GM19351 (cell line): ENCODE measurements at regions not wholly inside any gene's neighbourhood (a gene's known extent, or its start where the extent isn't known, plus 50 kb on each side); places are given as distances from the start of the nearest gene placed in this dataset.

Source experiments
- ATAC-seq: cut with Tn5 transposase; IDR thresholded peaks from one replicate; pipeline ENCODE4 v1.9.1; 2021; ENCODE audit warnings: mild to moderate bottlenecking, moderate library complexity; ENCODE audit not compliant: unreplicated experiment

DNA sequence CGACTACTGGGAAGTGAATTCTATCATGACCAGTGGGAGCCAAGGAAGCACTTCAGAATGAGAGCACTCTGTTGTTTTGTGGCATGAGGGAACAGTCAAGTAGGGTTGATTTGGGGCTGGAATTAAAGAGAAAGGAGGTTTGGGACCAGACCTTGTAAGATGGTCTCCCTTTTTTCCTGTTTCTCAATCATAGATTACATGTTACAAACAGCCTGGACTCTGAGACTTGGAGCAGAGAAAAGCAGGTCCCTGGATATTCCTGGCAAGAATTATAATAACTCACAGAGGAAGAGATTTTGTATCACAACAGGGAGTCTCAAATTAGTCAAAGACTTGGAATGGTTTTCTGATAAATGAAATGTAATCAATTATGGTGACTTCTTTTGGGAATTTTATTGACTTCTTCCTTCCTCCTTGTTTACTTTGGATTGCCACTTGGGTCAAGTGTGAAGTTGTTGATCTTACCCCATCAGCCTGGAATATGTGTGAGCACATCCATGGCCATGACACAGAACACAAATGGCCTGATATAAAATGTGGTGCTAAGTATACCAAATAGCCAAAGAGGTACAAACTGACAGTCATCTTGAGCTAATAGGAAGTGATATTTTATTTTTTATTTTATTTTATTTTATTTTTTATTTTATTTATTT, 131.0 kb upstream of the OSMR start:
- no peak for ATAC-seq

GRCh38 chr5:38715696-38716095, 130.1 kb upstream of the OSMR start:
- ATAC-seq = no peak

GRCh38 chr5:38716516-38716915, 129.3 kb upstream of the OSMR start:
- no peak for ATAC-seq

DNA sequence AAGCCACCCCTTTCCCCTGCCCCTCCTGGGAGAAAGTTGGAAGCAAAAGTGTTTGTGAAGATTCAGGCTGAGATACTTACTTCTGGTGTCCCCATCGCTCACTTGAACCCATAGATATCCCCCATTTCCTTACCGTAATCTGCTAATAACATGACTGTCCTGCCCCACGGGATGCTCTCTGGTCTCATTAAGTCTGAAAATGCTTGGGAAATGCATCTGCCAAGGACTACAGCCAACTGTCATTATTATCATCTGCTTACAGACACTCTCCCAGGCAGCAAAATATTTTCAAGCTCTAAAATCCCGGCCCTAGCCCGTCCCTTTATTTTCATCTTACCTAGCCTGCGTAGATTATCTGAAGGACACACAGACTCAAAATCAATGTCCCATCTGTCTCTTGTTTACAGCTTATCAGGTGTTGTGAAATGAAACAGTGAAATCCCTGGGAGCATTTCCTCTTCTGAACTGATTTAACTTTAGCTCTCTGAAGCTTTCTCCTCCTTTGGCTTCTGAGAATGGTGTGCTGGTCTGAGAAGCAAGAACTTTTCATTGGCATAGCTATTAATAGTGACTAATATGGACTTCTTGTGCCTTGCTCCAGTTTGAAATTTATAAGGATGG, 126.9 kb upstream of the OSMR start:
- ATAC-seq = no peak

DNA sequence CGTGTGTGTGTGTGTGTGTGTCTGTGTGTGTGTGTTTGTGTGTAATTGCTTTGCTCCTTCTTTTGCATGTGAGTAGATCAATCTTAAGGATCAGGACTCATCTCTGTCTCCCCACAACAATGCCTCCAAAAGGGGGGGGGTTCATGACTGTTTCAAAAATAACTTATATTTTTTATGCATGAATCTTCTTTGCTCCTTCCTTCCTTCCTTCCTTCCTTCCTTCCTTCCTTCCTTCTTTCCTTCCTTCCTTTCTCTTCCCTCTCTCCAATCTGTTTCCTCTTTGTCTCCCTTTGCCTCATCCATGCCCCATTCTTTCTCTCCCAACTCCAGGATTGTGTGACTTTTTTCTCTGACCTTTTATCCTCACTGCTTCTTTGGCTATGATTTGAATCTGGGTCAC, 126.4 kb upstream of the OSMR start:
- no peak for ATAC-seq

- ATAC-seq = no peak
These were observed 125.9 kb upstream of the OSMR start for GRCh38 chr5:38719916-38720315.

DNA sequence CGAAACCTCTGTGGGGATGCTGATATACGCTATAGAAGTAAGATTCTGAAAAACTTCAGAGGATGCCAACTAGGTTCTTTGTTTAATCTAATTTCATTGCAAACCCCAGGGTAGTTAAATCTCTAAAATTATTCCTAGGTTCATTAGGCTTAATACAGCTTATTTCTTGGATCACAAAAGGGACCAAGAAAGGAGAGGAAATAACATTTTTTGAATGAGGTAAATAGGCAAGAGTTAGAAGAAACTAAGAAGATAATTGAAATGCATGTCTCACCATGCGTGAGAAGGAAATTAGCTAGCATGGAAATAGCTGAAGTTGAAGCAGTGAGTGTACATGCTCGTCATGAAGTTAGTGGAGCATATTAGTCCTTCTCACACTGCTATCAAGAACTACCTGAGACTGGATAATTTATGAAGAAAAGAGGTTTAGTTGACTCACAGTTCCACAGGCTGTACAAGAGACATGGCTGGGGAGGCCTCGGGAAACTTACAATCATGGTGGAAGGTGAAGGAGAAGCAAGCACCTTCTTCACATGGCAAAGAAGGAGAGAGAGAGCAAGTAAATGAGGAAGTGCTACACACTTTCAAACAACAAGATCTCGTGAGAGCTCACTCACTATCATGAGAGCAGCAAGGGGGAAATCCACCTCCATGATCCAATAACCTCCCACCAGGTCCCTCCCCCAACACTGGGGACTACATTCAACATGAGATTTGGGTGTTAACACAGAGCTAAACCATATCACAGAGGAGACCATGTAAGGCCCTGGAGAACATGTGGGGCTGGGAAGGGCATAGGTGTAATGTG, 125.1 kb upstream of the OSMR start:
- ATAC-seq = no peak

DNA sequence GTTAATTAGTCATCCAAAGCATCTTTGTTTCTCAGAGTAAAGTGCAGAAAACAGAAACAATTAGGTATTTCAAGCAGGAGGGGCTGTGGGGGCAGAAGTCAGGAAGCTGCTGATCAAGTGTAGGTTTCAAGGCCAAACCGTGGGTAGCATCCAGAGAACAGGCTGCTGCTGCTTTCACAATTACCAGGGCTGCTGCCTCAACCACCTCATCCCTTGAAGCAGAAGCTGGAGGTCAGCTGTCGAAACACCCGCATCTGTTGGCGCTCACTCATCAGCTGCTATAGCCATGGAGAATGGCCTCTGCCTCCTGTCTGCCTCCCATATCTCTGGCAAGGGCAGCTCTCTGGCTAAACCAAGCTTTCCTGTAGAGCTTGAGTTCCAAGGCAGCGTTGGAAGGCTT, 122.9 kb upstream of the OSMR start:
- ATAC-seq = no peak

DNA sequence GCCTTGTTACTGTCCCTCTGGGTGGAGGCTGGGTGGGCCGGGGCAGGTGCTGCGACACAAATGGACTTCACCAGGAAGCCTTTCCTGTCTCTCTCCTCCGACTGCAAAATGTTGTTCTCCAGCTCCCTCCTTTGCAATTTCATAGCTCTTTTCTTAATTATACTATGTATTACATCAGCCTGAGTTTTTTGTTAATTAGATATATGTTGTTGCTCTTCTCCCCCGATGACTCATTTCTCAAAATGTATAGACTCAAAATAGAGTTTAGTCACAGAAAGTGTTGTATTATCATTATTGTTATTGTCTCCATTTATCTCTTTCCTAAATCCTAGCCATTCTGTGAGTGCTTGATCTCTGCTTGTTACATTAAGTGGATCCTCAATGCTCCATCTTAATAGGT, 122.4 kb upstream of the OSMR start:
- ATAC-seq = no peak

DNA sequence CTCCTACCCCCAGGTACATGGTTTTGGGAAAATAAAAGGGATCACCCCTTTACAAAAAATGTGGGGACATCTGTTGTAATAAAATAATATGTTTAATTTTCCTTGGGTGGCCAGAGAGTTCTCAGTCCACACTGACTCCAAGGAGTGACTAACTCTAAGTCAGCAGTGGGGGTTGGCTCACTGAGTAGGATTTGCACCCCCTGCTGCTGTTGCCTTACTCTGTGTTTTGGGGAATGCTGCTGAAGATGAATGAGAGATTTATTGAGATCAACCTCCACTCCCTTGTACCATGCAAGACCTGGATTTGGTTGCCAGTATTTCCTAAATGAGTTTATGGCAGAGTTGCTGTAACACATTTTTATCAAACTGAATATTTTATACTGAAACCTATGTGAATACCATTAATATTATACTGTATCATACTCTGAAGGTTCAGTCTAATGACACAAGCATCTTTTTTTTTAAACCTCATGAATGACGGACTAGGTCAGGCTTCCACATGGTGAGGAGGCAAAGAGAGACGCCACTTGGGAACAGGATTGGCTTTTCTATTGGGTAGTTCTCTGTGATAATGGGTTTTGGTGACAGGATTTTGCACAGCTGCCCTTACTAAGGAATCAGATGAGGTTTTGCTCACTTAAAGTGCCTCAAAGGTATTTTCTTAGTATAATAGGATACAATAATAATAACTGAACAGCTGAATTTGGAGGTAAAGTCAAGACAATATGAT, 121.3 kb upstream of the OSMR start:
- ATAC-seq = no peak

DNA sequence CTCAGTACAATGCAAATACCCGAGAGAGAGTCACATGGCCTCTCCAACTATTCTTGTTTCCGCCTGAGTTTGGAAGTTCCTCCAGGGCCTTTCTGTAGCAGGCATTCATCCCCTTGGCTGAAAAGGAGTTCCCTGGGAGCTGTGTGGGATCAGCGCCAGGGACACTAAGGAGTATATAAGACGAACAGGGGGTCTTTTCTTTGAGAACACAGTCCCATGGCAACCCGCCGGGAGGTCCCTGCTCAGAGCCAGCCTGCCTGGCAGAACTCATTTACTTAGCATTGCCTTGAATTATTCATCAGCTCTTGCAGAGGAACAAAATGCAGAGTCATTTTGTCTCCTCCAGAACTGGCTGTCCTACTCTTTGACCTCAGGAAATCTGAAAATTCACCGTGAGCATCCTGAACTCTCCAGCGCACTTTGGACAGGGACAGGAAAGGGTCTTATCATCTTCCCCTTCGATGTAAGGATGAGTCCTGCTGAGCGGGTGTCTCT, 120.4 kb upstream of the OSMR start:
- no peak for ATAC-seq

GRCh38 chr5:38726279-38726678, 119.5 kb upstream of the OSMR start:
- ATAC-seq = no peak

DNA sequence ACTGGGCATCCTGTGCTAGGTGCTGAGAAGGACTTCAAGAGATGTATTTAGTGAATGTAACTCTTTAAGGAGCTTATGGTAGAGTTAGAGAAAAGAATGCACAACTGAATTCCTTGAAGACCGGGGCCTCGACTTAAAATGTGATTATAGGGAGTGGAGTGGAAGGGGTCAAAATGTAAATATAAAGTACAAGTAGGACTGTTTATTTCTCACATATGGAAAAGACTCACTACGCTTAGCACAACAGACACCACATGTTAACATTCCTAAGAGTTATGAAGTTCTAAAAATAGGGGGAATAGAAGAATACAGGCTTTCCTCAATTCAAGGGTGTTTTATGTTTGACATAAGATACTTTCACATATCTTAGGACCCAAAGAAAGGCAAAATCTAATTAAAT, 117.8 kb upstream of the OSMR start:
- no peak for ATAC-seq

- no peak for ATAC-seq
These were observed 114.4 kb upstream of the OSMR start for GRCh38 chr5:38731461-38731860.

- ATAC-seq = no peak
These were observed 111.5 kb upstream of the OSMR start for GRCh38 chr5:38734353-38734752.

DNA sequence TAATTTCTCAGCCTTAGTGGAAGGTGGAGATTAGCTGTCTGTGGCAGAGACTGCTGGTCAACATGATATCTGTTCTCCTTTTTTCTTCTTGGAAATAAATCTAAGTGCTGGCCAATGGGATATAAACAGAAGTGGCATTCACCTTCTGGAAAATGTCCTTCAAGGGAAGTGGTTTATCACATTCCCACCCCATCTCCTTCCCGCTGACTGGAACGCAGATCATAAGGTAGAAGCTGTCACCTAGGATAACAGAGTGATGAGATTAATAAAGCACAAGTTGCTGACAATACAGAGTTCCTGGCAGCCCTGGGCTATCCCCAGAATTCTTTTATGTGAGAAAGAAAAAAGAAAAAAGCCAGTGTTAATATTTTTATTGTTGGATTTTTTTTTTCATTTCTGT, 109.7 kb upstream of the OSMR start:
- ATAC-seq = no peak

DNA sequence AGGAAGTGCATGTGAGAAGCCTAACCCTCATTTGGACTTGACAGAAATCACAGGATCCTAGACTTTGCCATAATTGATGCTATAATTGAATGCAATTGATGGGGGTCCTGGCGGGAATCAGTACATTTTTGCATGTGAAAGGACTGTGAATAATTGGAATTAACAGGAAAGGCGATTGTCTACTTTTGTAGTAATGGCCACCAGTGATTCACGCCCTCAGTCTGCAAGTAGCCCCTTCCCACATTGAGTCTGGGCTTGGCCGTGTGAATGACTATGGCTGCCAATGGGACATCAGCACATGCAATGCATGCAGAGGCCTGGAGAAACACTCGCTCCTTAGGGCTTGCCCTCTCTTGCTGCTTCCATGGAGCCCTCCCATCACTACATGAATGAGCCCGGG, 107.8 kb upstream of the OSMR start:
- no peak for ATAC-seq

GRCh38 chr5:38739011-38739704, 106.7 kb upstream of the OSMR start:
- ATAC-seq = no peak

GRCh38 chr5:38739705-38740045, 106.1 kb upstream of the OSMR start:
- no peak for ATAC-seq

DNA sequence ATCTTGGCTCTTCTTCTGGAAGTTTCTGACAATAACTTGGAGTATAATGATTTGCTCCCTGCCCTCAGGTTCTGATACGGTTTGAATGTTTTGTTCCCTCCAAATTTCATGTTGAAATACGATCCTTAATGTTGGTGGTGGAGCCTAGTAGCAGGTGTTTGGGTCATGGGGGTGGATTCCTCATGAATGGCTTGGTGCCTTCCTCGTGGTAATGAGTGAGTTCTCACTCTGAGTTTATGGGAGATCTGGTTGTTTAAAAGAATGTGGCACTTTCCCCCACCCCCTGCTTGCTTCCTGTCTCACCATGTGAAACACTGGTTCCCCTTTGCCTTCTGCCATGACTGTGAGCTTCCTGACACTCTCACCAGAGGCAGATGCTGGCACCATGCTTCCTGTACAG, 103.0 kb upstream of the OSMR start:
- ATAC-seq = no peak

GRCh38 chr5:38743562-38743961, 102.2 kb upstream of the OSMR start:
- ATAC-seq = no peak
